Left lung (tissue), 4 donors: ENCODE measurements at regions not wholly inside any gene's neighbourhood (a gene's known extent, or its start where the extent isn't known, plus 50 kb on each side); places are given as distances from the start of the nearest gene placed in this dataset.

Experiments
- ATAC-seq: fragments of 200-7000 bp; cut with Tn5 transposase; one replicate; pipeline ENCODE4 v1.9.1; 2020; ENCODE audit warnings: moderate library complexity
- DNase-seq, 4 donors: peaks; one replicate each; pipeline ENCODE4 v3.0.0-alpha.2; 2013 to 2020
- H3K27ac ChIP-seq, 2 donors: fragments of 200-600 bp; sonication (generic) in 1 of 2; one replicate each; pipeline versions ENCODE4 v1.5.0 to v1.8.0; 2020 to 2021
- H3K27me3 ChIP-seq, 2 donors: fragments of 200-600 bp; sonication (generic) in 1 of 2; one replicate each; pipeline versions ENCODE4 v1.5.0 to v1.8.0; 2020 to 2021
- H3K36me3 ChIP-seq, 2 donors: fragments of 200-600 bp; sonication (generic) in 1 of 2; one replicate each; pipeline versions ENCODE4 v1.5.0 to v1.8.0; 2020 to 2021
- H3K4me1 ChIP-seq, 2 donors: fragments of 200-600 bp; one replicate each; pipeline ENCODE4 v1.8.0; 2021
- H3K4me3 ChIP-seq, 2 donors: fragments of 200-600 bp; sonication (generic) in 1 of 2; one replicate each; pipeline versions ENCODE4 v1.5.0 to v1.8.0; 2020 to 2021; ENCODE audit warnings: mild to moderate bottlenecking in 1 of 2
- H3K9me3 ChIP-seq, 2 donors: fragments of 200-600 bp; sonication (generic) in 1 of 2; one replicate each; pipeline versions ENCODE4 v1.5.0 to v1.8.0; 2020 to 2021
- intact Hi-C, 2 donors: fragments of 100-400 bp; cut with DNase I; formaldehyde crosslinking; loops; one replicate each; pipeline versions ENCODE4 v1.11.2 to v1.14.2; 2022
- TF ChIP-seq, protein P1 (sequence below), 2 donors: fragments of 200-600 bp; sonication (generic) in 1 of 2; IDR thresholded peaks; one replicate each; pipeline versions ENCODE4 v1.5.0 to v1.8.0; 2021; ENCODE audit warnings: antibody characterized with exemption in 2 of 2
- donor health status: DM: no; HTN: yes; CAD: no.
- donor health status: DM: no; HTN: no; CAD: no.

DNA sequence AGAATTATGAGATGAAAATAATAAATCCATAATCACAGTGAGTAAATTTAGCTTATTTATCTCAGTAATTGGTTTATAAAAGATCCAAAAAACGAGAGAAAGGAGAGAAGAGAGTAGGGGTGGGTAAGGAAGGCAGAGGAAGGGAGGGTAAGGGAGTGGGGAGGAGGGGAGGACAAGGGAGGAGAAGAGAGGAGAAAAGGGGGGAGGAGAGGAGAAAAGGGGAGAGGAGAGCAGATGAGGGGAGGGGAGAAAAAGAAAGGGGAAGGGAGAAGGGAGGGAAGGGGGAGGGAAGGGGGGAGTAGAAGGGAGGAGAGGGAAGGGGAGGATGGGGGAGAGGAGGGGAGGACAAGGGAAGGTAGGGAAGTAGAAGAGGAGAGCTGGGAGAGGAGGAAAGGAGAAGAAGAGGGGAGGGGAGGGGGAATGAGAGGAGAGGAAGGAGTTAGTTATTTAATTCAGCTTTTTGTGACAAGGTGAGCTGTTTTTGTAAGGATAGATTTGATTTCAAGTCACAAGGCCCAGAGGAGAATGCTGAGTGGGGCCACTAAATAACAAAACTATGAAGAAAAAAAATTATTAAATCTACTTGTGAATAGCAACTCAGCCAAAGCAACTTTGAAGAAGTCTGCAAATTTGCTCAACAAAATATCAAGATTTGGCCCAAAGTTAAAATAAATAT is 454.3 kb downstream of the ARAP2 start:
- Histone ChIP-seq H3K27ac (no peak overlapping the region), H3K4me1 (no peaks in the 10 kb centered on the region), H3K27me3 (no peaks in the 10 kb centered on the region), H3K36me3 (no peaks in the 10 kb centered on the region), H3K4me3 (no peak overlapping the region), H3K9me3 (peaks cover 0 to 10% of the 10 kb centered on the region in 2 donors)
- DNase-seq (no peak), ATAC-seq (no peak)
- intact Hi-C loops, result no loop called here
- TF ChIP-seq, protein P1, sequence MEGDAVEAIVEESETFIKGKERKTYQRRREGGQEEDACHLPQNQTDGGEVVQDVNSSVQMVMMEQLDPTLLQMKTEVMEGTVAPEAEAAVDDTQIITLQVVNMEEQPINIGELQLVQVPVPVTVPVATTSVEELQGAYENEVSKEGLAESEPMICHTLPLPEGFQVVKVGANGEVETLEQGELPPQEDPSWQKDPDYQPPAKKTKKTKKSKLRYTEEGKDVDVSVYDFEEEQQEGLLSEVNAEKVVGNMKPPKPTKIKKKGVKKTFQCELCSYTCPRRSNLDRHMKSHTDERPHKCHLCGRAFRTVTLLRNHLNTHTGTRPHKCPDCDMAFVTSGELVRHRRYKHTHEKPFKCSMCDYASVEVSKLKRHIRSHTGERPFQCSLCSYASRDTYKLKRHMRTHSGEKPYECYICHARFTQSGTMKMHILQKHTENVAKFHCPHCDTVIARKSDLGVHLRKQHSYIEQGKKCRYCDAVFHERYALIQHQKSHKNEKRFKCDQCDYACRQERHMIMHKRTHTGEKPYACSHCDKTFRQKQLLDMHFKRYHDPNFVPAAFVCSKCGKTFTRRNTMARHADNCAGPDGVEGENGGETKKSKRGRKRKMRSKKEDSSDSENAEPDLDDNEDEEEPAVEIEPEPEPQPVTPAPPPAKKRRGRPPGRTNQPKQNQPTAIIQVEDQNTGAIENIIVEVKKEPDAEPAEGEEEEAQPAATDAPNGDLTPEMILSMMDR (IDR thresholded peaks at IDR 0.05), result no peak

DNA sequence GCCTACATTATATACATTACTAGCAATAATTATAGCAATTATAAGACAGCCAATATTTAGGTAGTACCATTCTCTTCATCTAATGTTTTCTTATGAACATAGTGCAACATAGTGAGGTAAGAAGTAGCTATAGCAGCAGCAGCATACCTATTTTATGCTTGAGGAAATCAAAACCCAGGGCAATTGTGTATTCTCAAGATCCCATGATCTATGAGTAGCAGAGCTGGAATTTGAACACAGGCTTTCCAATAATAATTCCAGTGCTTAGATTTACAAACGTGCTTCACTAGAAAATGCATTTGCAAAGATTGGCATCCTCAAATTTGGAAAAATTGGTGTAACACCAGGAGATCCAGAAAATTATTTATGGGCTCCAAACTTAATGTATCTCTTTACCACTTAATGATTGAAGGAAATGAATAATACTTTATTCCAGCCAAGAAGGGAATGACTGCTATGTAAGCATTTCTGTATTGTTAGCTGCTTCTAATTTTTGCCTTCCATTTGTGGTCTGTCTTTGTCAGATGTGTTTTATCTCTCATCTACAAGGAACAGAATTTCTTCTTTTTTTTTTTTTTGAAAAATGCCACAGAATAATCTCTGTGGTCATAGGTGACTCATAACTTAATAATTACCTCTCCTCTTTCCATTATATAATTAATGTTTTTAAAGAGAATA is 451.1 kb downstream of the ARAP2 start:
- H3K4me3 ChIP-seq, result no peak overlapping the region

DNA sequence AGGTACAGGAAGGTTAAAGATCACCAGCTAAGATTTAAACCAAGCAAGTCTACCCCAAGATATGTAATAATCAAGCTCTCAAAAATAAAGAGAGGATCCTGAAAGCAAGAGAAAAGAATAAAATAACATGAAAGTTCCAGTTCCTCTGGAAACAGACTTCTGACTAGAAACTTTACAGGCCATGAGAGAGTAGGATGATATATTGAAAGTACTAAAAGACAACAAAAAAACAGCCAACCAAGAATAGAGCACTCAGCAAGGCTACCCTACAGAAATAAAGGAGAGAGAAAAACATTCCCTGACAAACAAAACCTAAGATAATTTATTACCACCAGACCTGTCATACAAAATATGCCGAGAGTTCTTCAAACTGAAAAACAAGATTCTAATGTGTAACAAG is 450.5 kb downstream of the ARAP2 start:
- ATAC-seq (no peak), DNase-seq (no peak)
- Histone ChIP-seq H3K4me3 (no peak overlapping the region), H3K4me1 (no peaks in the 10 kb centered on the region), H3K27ac (no peak overlapping the region), H3K27me3 (no peaks in the 10 kb centered on the region), H3K36me3 (no peaks in the 10 kb centered on the region), H3K9me3 (peaks cover 0 to 18% of the 10 kb centered on the region in 2 donors)
- intact Hi-C loops, result no loop called here
- TF ChIP-seq, protein P1 (IDR thresholded peaks at IDR 0.05), result no peak

More for the DNA sequence above, 451.1 kb downstream of the ARAP2 start:
- Histone ChIP-seq H3K9me3 (peaks cover 0 to 18% of the 10 kb centered on the region in 2 donors), H3K27me3 (no peaks in the 10 kb centered on the region), H3K27ac (no peak overlapping the region), H3K36me3 (no peaks in the 10 kb centered on the region), H3K4me1 (no peaks in the 10 kb centered on the region)
- TF ChIP-seq, protein P1 (IDR thresholded peaks at IDR 0.05), result no peak
- ATAC-seq (no peak), DNase-seq (no peak)
- intact Hi-C loops, result no loop called here

DNA sequence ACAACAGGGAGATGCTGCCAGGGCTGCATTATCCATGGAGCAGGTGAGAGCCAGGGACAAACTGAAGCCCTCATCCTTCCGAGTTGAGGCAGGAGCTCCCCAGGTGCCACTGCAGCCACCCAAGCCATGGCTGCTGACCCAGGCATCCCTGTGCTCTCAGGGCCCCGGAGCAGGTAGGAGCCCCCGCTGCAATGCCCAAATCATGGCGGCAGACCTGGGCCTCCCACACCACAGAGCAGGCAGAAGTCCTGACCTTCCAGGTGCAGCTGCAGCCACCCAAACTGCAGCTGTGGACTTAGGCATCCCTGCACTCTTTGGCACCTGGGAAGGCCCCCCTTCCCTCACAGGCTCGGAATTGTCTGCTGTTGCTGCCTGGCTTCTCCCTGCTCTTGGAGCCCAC is 443.6 kb downstream of the ARAP2 start:
- intact Hi-C loops, result no loop called here

DNA sequence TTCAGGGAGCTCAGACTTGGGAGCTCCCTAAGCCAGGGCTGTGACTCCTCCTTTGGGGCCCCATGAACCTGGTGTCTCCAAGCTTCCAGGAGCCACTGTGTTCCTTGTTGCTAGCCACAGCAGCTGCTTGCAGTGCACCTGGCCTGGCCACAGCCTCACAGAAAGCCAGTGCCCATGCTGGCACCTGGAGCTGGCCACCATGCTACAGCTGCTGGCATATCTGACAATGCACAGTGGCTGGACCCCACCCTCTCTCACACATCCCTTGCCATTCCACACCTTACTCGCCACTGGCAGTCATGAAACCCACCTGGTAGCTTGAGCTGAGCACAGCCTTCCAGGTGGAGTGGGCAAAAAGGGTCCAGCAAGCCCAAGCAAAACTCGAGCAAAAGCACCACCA is 441.7 kb downstream of the ARAP2 start:
- Histone ChIP-seq H3K4me1 (no peaks in the 10 kb centered on the region), H3K27ac (no peak overlapping the region), H3K36me3 (no peaks in the 10 kb centered on the region), H3K9me3 (peaks cover 0 to 3% of the 10 kb centered on the region in 2 donors), H3K4me3 (no peak overlapping the region), H3K27me3 (no peaks in the 10 kb centered on the region)
- TF ChIP-seq, protein P1 (IDR thresholded peaks at IDR 0.05), result no peak
- ATAC-seq, result no peak
- intact Hi-C loops, result no loop called here
- DNase-seq, result peak in 1 of 4 donors; percentile 49

More for the DNA sequence above, 443.6 kb downstream of the ARAP2 start:
- ATAC-seq, result no peak
- Histone ChIP-seq H3K9me3 (peaks cover 0 to 17% of the 10 kb centered on the region in 2 donors), H3K4me1 (no peaks in the 10 kb centered on the region), H3K27ac (no peak overlapping the region), H3K36me3 (no peaks in the 10 kb centered on the region), H3K4me3 (no peak overlapping the region), H3K27me3 (no peaks in the 10 kb centered on the region)
- peak in 1 of 4 donors; percentile 43 for DNase-seq
- TF ChIP-seq, protein P1 (IDR thresholded peaks at IDR 0.05), result no peak
